ENCODE measurements at regions not wholly inside any gene's neighbourhood (a gene's known extent, or its start where the extent isn't known, plus 50 kb on each side); places are given as distances from the start of the nearest gene placed in this dataset.

GRCh38 chr5:51275428-51275827 is 107.8 kb upstream of the ISL1 start:
- H3K9me3 ChIP-seq = no peaks in the 10 kb centered on the region
- DNase-seq (no peak), ATAC-seq (no peak)
- no peak for TF ChIP-seq POLR2A (IDR thresholded peaks at IDR 0.05)
- TF ChIP-seq, protein P1, sequence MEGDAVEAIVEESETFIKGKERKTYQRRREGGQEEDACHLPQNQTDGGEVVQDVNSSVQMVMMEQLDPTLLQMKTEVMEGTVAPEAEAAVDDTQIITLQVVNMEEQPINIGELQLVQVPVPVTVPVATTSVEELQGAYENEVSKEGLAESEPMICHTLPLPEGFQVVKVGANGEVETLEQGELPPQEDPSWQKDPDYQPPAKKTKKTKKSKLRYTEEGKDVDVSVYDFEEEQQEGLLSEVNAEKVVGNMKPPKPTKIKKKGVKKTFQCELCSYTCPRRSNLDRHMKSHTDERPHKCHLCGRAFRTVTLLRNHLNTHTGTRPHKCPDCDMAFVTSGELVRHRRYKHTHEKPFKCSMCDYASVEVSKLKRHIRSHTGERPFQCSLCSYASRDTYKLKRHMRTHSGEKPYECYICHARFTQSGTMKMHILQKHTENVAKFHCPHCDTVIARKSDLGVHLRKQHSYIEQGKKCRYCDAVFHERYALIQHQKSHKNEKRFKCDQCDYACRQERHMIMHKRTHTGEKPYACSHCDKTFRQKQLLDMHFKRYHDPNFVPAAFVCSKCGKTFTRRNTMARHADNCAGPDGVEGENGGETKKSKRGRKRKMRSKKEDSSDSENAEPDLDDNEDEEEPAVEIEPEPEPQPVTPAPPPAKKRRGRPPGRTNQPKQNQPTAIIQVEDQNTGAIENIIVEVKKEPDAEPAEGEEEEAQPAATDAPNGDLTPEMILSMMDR (IDR thresholded peaks at IDR 0.05) = no peak
- intact Hi-C loops (cut with DNase I) = no loop called here
- no peaks in the 10 kb centered on the region for H3K36me3 ChIP-seq
- no peak overlapping the region for H3K4me3 ChIP-seq
- WGBS, 4 donors = 85 to 91% (median 89%) methylated on average over 8 to 9 of the region's 9 CpGs
- H3K27ac ChIP-seq = no peak overlapping the region
- peaks cover 0 to 3% (median 0%) of the 10 kb centered on the region in 9 donors for H3K27me3 ChIP-seq
- no peaks in the 10 kb centered on the region for H3K4me1 ChIP-seq

GRCh38 chr5:51276250-51276649 is 107.0 kb upstream of the ISL1 start:
- Histone ChIP-seq H3K9me3 (no peaks in the 10 kb centered on the region), H3K27me3 (peaks cover 0 to 3% (median 0%) of the 10 kb centered on the region in 9 donors), H3K4me1 (no peaks in the 10 kb centered on the region), H3K36me3 (no peaks in the 10 kb centered on the region), H3K27ac (no peak overlapping the region), H3K4me3 (no peak overlapping the region)
- DNase-seq (no peak), ATAC-seq (no peak)
- intact Hi-C loops (cut with DNase I) = no loop called here
- TF ChIP-seq, protein P1 (IDR thresholded peaks at IDR 0.05) = no peak
- TF ChIP-seq POLR2A (IDR thresholded peaks at IDR 0.05) = no peak
- 83 to 87% (median 85%) methylated on average over 2 of the region's 2 CpGs for WGBS, 4 donors

DNA sequence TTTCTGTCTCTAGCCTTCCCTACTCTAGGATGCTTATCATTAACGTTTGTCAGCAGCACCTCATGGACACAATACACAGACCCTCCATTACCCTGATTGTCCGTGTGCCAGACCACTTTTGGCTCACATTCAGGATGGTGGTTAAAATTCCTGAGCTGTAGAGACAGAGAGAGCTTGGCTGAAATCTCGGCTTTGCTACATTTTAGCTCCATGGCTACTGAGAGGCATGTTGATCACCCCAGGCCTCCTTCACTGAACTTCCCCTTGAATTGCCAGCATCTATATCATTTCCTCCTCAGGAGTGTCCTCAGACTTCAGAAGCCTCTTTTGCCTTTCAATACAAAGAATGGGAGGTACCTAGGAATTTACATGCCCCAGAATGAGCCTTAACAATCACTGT is 104.7 kb upstream of the ISL1 start:
- ATAC-seq = no peak
- Histone ChIP-seq H3K9me3 (no peaks in the 10 kb centered on the region), H3K4me1 (no peaks in the 10 kb centered on the region), H3K27ac (no peak overlapping the region), H3K27me3 (peaks cover 0 to 3% (median 0%) of the 10 kb centered on the region in 9 donors), H3K4me3 (no peak overlapping the region), H3K36me3 (no peaks in the 10 kb centered on the region)
- DNase-seq = no peak
- intact Hi-C loops (cut with DNase I) = no loop called here
- TF ChIP-seq, protein P1 (IDR thresholded peaks at IDR 0.05) = no peak
- no peak for TF ChIP-seq POLR2A (IDR thresholded peaks at IDR 0.05)
- WGBS, 4 donors = 7 to 19% (median 18%) methylated on average over 3 of the region's 3 CpGs

DNA sequence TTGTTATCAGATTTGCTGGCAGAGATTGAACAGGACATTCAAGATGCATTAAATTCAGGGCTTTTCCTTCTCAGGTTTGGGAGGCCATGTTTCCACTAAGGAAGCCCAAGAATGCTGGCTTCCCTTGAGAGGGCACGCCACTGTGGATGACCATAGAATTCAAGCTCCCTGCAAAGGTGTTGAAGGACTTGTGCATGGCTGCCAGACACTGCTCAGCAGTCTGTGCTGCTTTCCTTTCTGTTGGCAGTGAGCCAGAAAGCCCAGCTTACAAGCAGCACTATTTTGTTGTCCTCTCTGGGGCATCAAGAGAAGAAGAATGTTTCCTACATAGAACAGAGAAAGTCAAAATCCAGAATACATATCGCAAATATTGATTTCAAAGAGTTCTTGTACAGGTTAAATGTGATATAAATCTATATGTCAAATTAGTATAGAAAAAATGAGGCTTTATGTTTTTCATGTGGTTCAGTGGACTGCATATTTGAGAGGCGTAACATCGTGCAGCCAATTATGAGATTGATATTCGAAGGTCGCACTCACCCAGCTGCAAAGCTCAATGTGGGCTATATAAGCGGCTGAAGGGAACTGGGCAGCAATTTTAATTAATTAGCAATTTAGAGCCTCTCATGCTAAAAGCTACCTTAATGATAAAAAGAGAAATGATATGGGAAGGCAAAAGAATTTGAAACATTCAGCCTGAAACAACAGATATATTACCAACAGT is 103.1 kb upstream of the ISL1 start:
- H3K9me3 ChIP-seq = no peaks in the 10 kb centered on the region
- 60 to 72% (median 64%) methylated on average over 7 of the region's 7 CpGs for WGBS, 4 donors
- H3K27me3 ChIP-seq = peaks cover 0 to 3% (median 0%) of the 10 kb centered on the region in 9 donors
- ATAC-seq (no peak), DNase-seq (no peak)
- H3K36me3 ChIP-seq = no peaks in the 10 kb centered on the region
- intact Hi-C loops (cut with DNase I) = no loop called here
- H3K4me1 ChIP-seq = no peaks in the 10 kb centered on the region
- H3K4me3 ChIP-seq = no peak overlapping the region
- TF ChIP-seq, protein P1 (IDR thresholded peaks at IDR 0.05) = no peak
- TF ChIP-seq POLR2A (IDR thresholded peaks at IDR 0.05) = no peak
- no peak overlapping the region for H3K27ac ChIP-seq
